CD4-positive, CD25-positive, alpha-beta regulatory T cell (primary cell): ENCODE measurements at regions not wholly inside any gene's neighbourhood (a gene's known extent, or its start where the extent isn't known, plus 50 kb on each side); places are given as distances from the start of the nearest gene placed in this dataset.

Experiments used
- ATAC-seq, 2 donors: fragments of 150-1000 bp; cut with Tn5 transposase; one replicate each; pipeline ENCODE4 v1.10.0; 2021; ENCODE audit warnings: low read depth in 2 of 2, moderate number of reproducible peaks in 2 of 2, moderate library complexity in 1 of 2
- DNase-seq, 3 donors: peaks; one replicate each; pipeline versions ENCODE4 v3.0.0 to v3.0.0-alpha.2; 2012 to 2022; ENCODE audit warnings: mixed read lengths in 1 of 3
- H3K27ac ChIP-seq: one replicate; pipeline ENCODE4 v1.7.0; 2013; ENCODE audit warnings: mild to moderate bottlenecking, low read length; ENCODE audit not compliant: insufficient read depth, poor library complexity, severe bottlenecking
- H3K27me3 ChIP-seq: one replicate; pipeline ENCODE4 v1.7.0; 2013; ENCODE audit warnings: low read length; ENCODE audit not compliant: control insufficient read depth, insufficient read depth
- H3K36me3 ChIP-seq: one replicate; pipeline ENCODE4 v1.7.0; 2013; ENCODE audit warnings: mild to moderate bottlenecking, low read length, moderate library complexity; ENCODE audit not compliant: control insufficient read depth, insufficient read depth
- H3K4me1 ChIP-seq: 2 replicates; pipeline ENCODE4 v1.7.0; 2013; ENCODE audit warnings: mild to moderate bottlenecking, low read length; ENCODE audit not compliant: insufficient read depth, control insufficient read depth, poor library complexity, severe bottlenecking
- H3K4me3 ChIP-seq: one replicate; pipeline ENCODE4 v1.7.0; 2013; ENCODE audit warnings: low read depth, mild to moderate bottlenecking, low read length, moderate library complexity
- H3K9me3 ChIP-seq, 2 experiments: 1 replicate in 1 of 2; 2 replicates in 1 of 2; pipeline ENCODE4 v1.7.0; 2013; ENCODE audit warnings: low read length in 2 of 2, mild to moderate bottlenecking in 1 of 2, moderate library complexity in 1 of 2; ENCODE audit not compliant: control insufficient read depth in 2 of 2
- H3K27ac Mint-ChIP-seq, 3 donors: one replicate each; pipeline ENCODE4 v1.8.0; 2020 to 2022; ENCODE audit warnings: mild to moderate bottlenecking in 3 of 3, mixed read lengths in 3 of 3, moderate library complexity in 2 of 3
- H3K27me3 Mint-ChIP-seq: one replicate; pipeline ENCODE4 v1.8.0; 2022; ENCODE audit warnings: mild to moderate bottlenecking, mixed read lengths
- H3K36me3 Mint-ChIP-seq: one replicate; pipeline ENCODE4 v1.8.0; 2020; ENCODE audit warnings: mixed read lengths
- H3K4me1 Mint-ChIP-seq, 4 donors: one replicate each; pipeline ENCODE4 v1.8.0; 2020 to 2022; ENCODE audit warnings: mixed read lengths in 4 of 4, mild to moderate bottlenecking in 1 of 4
- H3K4me3 Mint-ChIP-seq, 4 donors: one replicate each; pipeline ENCODE4 v1.8.0; 2020 to 2022; ENCODE audit warnings: mild to moderate bottlenecking in 4 of 4, mixed read lengths in 4 of 4, moderate library complexity in 3 of 4
- H3K9me3 Mint-ChIP-seq, 7 donors: one replicate each; pipeline ENCODE4 v1.8.0; 2020 to 2022; ENCODE audit warnings: mixed read lengths in 7 of 7, mild to moderate bottlenecking in 3 of 7, moderate library complexity in 2 of 7

DNA sequence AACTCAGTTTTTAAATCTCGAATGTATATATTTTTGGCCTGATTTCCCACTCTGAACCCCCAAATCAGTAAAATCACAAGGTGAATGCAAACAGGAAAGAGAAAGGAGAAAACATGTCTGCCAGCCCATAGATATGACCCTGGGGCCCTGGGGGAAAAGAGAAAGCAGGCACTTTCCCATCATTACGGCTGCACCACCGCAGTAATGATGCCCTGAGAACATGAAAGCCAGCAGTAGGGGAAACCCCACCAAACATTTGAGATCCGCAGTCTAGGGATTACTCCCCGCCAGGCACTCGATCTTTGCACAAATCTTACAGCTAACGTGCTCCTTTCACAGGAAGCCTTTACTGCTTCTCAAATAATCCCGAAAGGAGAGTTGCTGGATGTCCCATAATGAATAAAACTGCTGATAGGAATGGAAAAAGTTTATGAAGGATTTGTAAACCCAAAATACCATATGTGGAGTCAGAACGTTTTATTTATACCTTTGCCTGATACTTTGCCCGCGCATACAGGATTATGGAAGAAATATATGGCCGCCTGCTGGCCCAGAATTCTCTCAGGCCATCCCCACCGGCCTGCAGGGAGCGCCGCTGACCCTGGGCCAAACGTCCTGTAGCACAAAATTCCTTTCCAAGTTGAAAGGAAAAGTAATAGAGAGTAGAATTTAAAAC is 180.0 kb upstream of the INHBA start:
- peaks cover 5% of the 10 kb centered on the region for H3K27me3 Mint-ChIP-seq
- peak overlapping the region; percentile 56 for H3K27ac ChIP-seq
- H3K4me1 Mint-ChIP-seq = peaks cover 5 to 25% (median 8%) of the 10 kb centered on the region in 4 donors
- no peaks in the 10 kb centered on the region for H3K27me3 ChIP-seq
- H3K4me3 ChIP-seq = no peak overlapping the region
- H3K4me1 ChIP-seq = peaks cover 7% of the 10 kb centered on the region
- peaks cover 0 to 2% (median 0%) of the 10 kb centered on the region in 7 donors for H3K9me3 Mint-ChIP-seq
- no peaks in the 10 kb centered on the region for H3K9me3 ChIP-seq
- no peak for ATAC-seq
- DNase-seq = no peak
- no peaks in the 10 kb centered on the region for H3K36me3 ChIP-seq
- H3K4me3 Mint-ChIP-seq = no peak overlapping the region
- peak overlapping the region in 2 of 3 donors; percentile 84 to 98 for H3K27ac Mint-ChIP-seq
- no peaks in the 10 kb centered on the region for H3K36me3 Mint-ChIP-seq

DNA sequence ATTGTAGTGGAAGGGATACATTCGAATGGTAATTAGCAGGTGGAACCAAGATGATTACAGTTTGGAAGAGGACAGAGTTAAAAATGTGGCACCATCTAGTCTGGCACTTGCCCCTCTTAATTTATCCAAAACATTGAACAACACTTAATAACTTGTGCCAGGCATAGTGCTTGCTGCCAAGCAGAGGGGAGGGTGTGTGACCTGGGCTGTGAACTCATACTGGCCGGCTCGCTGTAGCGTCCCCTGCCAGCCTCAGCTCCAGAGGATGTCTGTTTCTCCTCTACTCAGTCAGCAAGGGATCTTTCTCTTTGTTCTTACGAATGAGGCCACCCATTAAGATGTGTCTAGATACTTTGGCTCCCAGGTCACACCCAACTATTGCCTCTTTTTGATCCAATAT is 179.4 kb upstream of the INHBA start:
- peak overlapping the region in 3 of 4 donors; percentile 79 to 89 (median 84) for H3K4me3 Mint-ChIP-seq
- H3K36me3 Mint-ChIP-seq = no peaks in the 10 kb centered on the region
- Histone ChIP-seq H3K9me3 (no peaks in the 10 kb centered on the region), H3K4me1 (peaks cover 7% of the 10 kb centered on the region), H3K36me3 (no peaks in the 10 kb centered on the region), H3K27ac (peak overlapping the region; percentile 56), H3K4me3 (peak overlapping the region; percentile 51), H3K27me3 (no peaks in the 10 kb centered on the region)
- ATAC-seq (no peak), DNase-seq (no peak)
- H3K4me1 Mint-ChIP-seq = peaks cover 4 to 25% (median 7%) of the 10 kb centered on the region in 4 donors
- H3K9me3 Mint-ChIP-seq = peaks cover 0 to 2% (median 0%) of the 10 kb centered on the region in 7 donors
- H3K27me3 Mint-ChIP-seq = peaks cover 5% of the 10 kb centered on the region
- peak overlapping the region; percentile 84 to 98 (median 95) for H3K27ac Mint-ChIP-seq

DNA sequence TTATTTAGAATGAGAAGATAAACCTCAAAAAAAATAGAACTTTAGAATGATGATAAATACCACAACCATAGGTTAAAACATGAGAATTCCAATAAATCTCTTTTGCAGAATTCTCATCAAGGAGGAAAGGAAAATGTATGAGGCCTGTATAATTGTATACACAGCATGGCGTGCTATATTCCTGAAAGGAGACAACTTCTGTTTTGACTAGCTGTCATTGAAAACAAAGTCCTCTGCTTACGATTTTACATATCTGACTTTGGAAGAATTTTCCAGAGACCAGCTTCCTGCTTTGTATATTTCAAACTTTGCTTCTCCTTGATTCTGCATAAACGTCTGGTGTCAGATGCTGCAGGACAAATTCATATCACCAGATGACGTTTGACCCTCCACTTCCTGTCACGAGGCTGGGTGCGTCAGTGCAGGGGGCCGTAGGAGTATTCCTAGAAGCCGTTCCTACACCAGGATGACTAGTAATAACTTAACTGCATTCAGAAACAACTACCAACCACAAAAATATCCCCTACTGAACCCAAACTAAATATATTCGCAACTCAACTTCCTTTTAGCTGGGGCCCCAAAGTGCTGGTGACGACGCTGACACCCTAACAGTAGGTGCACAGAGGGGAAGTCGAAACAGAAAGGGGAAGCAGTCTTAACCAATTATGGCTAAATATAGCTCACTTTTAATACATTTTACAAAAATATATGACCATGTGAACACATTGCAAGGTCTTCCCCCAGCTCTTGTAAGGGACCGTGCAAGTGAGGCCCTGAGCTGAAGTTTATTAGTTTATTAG is 178.6 kb upstream of the INHBA start:
- Mint-ChIP-seq H3K9me3 (peaks cover 0 to 2% (median 0%) of the 10 kb centered on the region in 7 donors), H3K4me1 (peaks cover 4 to 25% (median 7%) of the 10 kb centered on the region in 4 donors), H3K4me3 (peak overlapping the region in 3 of 4 donors; percentile 79 to 89 (median 84)), H3K27me3 (peaks cover 5% of the 10 kb centered on the region), H3K27ac (peak overlapping the region; percentile 84 to 98 (median 95)), H3K36me3 (no peaks in the 10 kb centered on the region)
- no peaks in the 10 kb centered on the region for H3K36me3 ChIP-seq
- peak overlapping the region; percentile 51 for H3K4me3 ChIP-seq
- peak overlapping the region; percentile 56 for H3K27ac ChIP-seq
- ATAC-seq (peak; percentile 81 to 82), DNase-seq (peak; percentile 30 to 56 (median 46))
- H3K27me3 ChIP-seq = no peaks in the 10 kb centered on the region
- H3K4me1 ChIP-seq = peaks cover 7% of the 10 kb centered on the region
- no peaks in the 10 kb centered on the region for H3K9me3 ChIP-seq

GRCh38 chr7:41880107-41880506 is 177.2 kb upstream of the INHBA start:
- Histone ChIP-seq H3K27me3 (no peaks in the 10 kb centered on the region), H3K4me1 (peaks cover 7% of the 10 kb centered on the region), H3K4me3 (no peak overlapping the region), H3K27ac (no peak overlapping the region), H3K9me3 (no peaks in the 10 kb centered on the region), H3K36me3 (no peaks in the 10 kb centered on the region)
- Mint-ChIP-seq H3K9me3 (peaks cover 0 to 2% (median 0%) of the 10 kb centered on the region in 7 donors), H3K4me1 (peaks cover 4 to 25% (median 7%) of the 10 kb centered on the region in 4 donors), H3K4me3 (no peak overlapping the region), H3K27me3 (peaks cover 4% of the 10 kb centered on the region), H3K27ac (peak overlapping the region; percentile 1 to 42 (median 24)), H3K36me3 (no peaks in the 10 kb centered on the region)
- ATAC-seq (no peak), DNase-seq (no peak)

GRCh38 chr7:41879403-41879802 is 176.5 kb upstream of the INHBA start:
- Mint-ChIP-seq H3K4me3 (no peak overlapping the region), H3K9me3 (peaks cover 0 to 2% (median 0%) of the 10 kb centered on the region in 7 donors), H3K4me1 (peaks cover 4 to 25% (median 7%) of the 10 kb centered on the region in 4 donors), H3K36me3 (no peaks in the 10 kb centered on the region), H3K27ac (peak overlapping the region in 1 of 3 donors; percentile 43), H3K27me3 (no peaks in the 10 kb centered on the region)
- ATAC-seq (no peak), DNase-seq (no peak)
- Histone ChIP-seq H3K27me3 (no peaks in the 10 kb centered on the region), H3K4me1 (peaks cover 7% of the 10 kb centered on the region), H3K9me3 (no peaks in the 10 kb centered on the region), H3K27ac (no peak overlapping the region), H3K36me3 (no peaks in the 10 kb centered on the region), H3K4me3 (no peak overlapping the region)

- H3K9me3 Mint-ChIP-seq = peaks cover 0 to 2% (median 0%) of the 10 kb centered on the region in 7 donors
- no peaks in the 10 kb centered on the region for H3K36me3 Mint-ChIP-seq
- H3K36me3 ChIP-seq = no peaks in the 10 kb centered on the region
Observed at GRCh38 chr7:41878309-41879295, 175.7 kb upstream of the INHBA start.

GRCh38 chr7:41877118-41877517 is 174.2 kb upstream of the INHBA start:
- no peak overlapping the region for H3K4me3 ChIP-seq
- H3K4me1 Mint-ChIP-seq = peaks cover 0 to 15% (median 4%) of the 10 kb centered on the region in 4 donors
- ATAC-seq (no peak), DNase-seq (no peak)
- peaks cover 0 to 2% (median 0%) of the 10 kb centered on the region in 7 donors for H3K9me3 Mint-ChIP-seq
- H3K27ac Mint-ChIP-seq = no peak overlapping the region
- H3K27me3 Mint-ChIP-seq = no peaks in the 10 kb centered on the region
- no peaks in the 10 kb centered on the region for H3K36me3 ChIP-seq
- peaks cover 3% of the 10 kb centered on the region for H3K4me1 ChIP-seq
- no peaks in the 10 kb centered on the region for H3K36me3 Mint-ChIP-seq
- no peaks in the 10 kb centered on the region for H3K27me3 ChIP-seq
- H3K4me3 Mint-ChIP-seq = no peak overlapping the region
- no peak overlapping the region for H3K27ac ChIP-seq
- no peaks in the 10 kb centered on the region for H3K9me3 ChIP-seq

More at GRCh38 chr7:41878309-41879295, 175.7 kb upstream of the INHBA start:
- DNase-seq (no peak), ATAC-seq (no peak)
- Mint-ChIP-seq H3K27ac (no peak overlapping the region), H3K4me3 (no peak overlapping the region), H3K27me3 (no peaks in the 10 kb centered on the region), H3K4me1 (peaks cover 4 to 25% (median 7%) of the 10 kb centered on the region in 4 donors)
- no peak overlapping the region for H3K27ac ChIP-seq
- H3K4me3 ChIP-seq = no peak overlapping the region
- no peaks in the 10 kb centered on the region for H3K27me3 ChIP-seq
- H3K9me3 ChIP-seq = no peaks in the 10 kb centered on the region
- peaks cover 7% of the 10 kb centered on the region for H3K4me1 ChIP-seq
